ENCODE measurements at regions not wholly inside any gene's neighbourhood (a gene's known extent, or its start where the extent isn't known, plus 50 kb on each side); places are given as distances from the start of the nearest gene placed in this dataset.

DNA sequence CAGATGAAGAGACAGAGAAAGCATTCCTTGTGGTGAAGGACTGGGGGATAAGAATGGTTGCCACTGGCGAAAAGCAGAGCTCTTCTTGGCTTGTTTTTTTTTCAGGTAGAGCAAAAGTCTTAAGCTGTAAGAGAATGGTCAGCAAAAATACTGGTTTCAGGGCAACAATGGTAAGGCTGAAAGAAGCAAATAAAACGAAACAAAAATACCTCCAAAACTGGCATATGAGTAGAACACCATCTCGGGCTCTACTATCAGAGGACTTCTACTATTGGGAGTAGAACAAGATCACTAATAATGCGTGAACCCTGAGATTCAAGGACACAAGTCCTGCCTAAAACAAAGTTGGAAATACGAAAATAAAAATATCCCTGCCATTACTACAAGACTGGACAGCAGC, 1823.2 kb upstream of the CDH6 start:
- ATAC-seq (ENCODE audit: insufficient number of reproducible peaks, low FRiP score, low read depth), result no peak
- TF ChIP-seq, protein P1, sequence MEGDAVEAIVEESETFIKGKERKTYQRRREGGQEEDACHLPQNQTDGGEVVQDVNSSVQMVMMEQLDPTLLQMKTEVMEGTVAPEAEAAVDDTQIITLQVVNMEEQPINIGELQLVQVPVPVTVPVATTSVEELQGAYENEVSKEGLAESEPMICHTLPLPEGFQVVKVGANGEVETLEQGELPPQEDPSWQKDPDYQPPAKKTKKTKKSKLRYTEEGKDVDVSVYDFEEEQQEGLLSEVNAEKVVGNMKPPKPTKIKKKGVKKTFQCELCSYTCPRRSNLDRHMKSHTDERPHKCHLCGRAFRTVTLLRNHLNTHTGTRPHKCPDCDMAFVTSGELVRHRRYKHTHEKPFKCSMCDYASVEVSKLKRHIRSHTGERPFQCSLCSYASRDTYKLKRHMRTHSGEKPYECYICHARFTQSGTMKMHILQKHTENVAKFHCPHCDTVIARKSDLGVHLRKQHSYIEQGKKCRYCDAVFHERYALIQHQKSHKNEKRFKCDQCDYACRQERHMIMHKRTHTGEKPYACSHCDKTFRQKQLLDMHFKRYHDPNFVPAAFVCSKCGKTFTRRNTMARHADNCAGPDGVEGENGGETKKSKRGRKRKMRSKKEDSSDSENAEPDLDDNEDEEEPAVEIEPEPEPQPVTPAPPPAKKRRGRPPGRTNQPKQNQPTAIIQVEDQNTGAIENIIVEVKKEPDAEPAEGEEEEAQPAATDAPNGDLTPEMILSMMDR (IDR thresholded peaks at IDR 0.05), result no peak

DNA sequence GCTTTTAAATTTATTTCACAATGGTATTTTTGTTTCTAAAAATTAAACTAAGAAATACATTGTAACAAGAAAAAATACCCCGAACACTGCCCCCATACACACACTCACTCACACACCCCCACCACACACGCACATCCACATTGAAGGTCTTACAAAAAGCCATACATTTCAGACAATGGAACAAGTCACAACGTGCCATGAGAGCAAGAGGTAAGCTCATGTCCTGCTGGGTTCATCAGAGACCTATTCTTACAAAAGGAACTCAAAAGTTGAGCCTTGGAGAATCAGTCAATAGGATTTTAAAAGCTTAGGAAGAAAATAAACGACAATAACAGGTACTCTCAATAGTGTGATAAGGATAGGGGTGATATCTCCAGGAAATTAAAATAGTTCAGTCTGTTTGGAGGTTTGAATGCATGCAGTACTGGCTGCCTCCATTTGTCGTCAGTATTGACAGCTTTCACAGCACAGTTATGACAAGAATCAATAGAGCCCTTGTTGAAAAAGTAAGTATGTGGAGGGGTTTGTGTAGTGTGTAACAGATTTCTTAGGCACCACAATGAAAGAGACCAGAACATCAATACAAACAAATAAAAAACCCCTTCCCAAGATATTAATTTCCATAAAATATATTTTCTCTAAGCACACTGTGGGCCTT, 1826.2 kb upstream of the CDH6 start:
- Histone ChIP-seq H3K9me3 (no peaks in the 10 kb centered on the region), H3K27me3 (replicated peaks; ENCODE audit: insufficient read depth) (no peaks in the 10 kb centered on the region), H3K4me1 (ENCODE audit: control insufficient read depth in 1 of 2, low read depth in 2 of 2) (no peaks in the 10 kb centered on the region), H3K36me3 (no peaks in the 10 kb centered on the region), H3K27ac (no peak overlapping the region), H3K4me3 (no peak overlapping the region)
- ATAC-seq (ENCODE audit: insufficient number of reproducible peaks, low FRiP score, low read depth), result no peak
- TF ChIP-seq, protein P1 (IDR thresholded peaks at IDR 0.05), result no peak
- DNase-seq (ENCODE audit: low spot score), result no peak

More for the DNA sequence above, 1823.2 kb upstream of the CDH6 start:
- no peak overlapping the region for H3K4me3 ChIP-seq
- H3K9me3 ChIP-seq, result no peaks in the 10 kb centered on the region
- no peak for DNase-seq (ENCODE audit: low spot score)
- H3K36me3 ChIP-seq, result no peaks in the 10 kb centered on the region
- no peak overlapping the region for H3K27ac ChIP-seq
- no peaks in the 10 kb centered on the region for H3K4me1 ChIP-seq (ENCODE audit: control insufficient read depth in 1 of 2, low read depth in 2 of 2)
- no peaks in the 10 kb centered on the region for H3K27me3 ChIP-seq (replicated peaks; ENCODE audit: insufficient read depth)

DNA sequence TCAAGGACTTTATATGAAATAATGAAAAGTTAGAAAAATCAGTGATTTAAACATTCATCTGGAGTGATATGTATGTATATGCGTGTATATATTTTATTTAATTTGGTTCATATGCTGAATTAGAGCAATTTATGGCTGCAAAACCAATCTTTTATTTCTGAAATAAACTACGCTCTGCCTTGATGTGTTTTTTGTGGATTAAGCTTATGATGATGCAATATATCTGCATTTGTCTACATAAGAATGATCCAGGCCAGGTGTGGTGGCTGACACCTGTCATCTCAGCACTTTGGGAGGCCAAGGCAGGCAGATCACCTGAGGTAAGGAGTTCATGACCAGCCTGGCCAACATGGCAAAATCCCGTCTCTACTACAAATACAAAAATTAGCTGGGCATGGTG, 1842.3 kb upstream of the CDH6 start:
- Histone ChIP-seq H3K27me3 (replicated peaks; ENCODE audit: insufficient read depth) (no peaks in the 10 kb centered on the region), H3K4me1 (ENCODE audit: control insufficient read depth in 1 of 2, low read depth in 2 of 2) (no peaks in the 10 kb centered on the region), H3K4me3 (no peak overlapping the region), H3K36me3 (no peaks in the 10 kb centered on the region), H3K27ac (no peak overlapping the region), H3K9me3 (no peaks in the 10 kb centered on the region)
- TF ChIP-seq, protein P1 (IDR thresholded peaks at IDR 0.05), result no peak
- ATAC-seq (ENCODE audit: insufficient number of reproducible peaks, low FRiP score, low read depth) (no peak), DNase-seq (ENCODE audit: low spot score) (no peak)

DNA sequence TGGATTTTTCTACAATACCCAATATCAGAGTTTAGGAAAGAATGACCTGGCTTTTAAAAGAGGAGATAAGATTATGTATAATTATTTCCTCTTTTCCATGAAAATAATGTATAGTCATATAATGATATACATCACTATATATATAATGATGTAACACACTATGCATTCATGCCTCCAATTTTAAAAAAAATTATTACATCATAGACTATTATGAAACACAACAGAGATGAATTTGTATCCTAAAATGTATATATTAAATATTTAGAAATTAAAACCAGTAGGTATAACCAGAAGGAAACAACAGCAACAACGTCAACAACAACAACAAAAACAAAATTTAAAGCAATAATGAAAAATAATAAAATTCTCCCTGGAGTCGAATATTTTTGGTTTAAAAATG, 1856.5 kb upstream of the CDH6 start:
- TF ChIP-seq, protein P1 (IDR thresholded peaks at IDR 0.05), result no peak
- H3K9me3 ChIP-seq, result no peaks in the 10 kb centered on the region
- no peaks in the 10 kb centered on the region for H3K27me3 ChIP-seq (replicated peaks; ENCODE audit: insufficient read depth)
- ATAC-seq (ENCODE audit: insufficient number of reproducible peaks, low FRiP score, low read depth) (no peak), DNase-seq (ENCODE audit: low spot score) (no peak)
- no peak overlapping the region for H3K4me3 ChIP-seq
- no peaks in the 10 kb centered on the region for H3K36me3 ChIP-seq
- H3K4me1 ChIP-seq (ENCODE audit: control insufficient read depth in 1 of 2, low read depth in 2 of 2), result no peaks in the 10 kb centered on the region
- H3K27ac ChIP-seq, result no peak overlapping the region

- no peak for ATAC-seq (ENCODE audit: insufficient number of reproducible peaks, low FRiP score, low read depth)
- H3K27ac ChIP-seq, result no peak overlapping the region
- no peak for DNase-seq (ENCODE audit: low spot score)
- TF ChIP-seq, protein P1 (IDR thresholded peaks at IDR 0.05), result no peak
- no peaks in the 10 kb centered on the region for H3K27me3 ChIP-seq (replicated peaks; ENCODE audit: insufficient read depth)
- no peaks in the 10 kb centered on the region for H3K4me1 ChIP-seq (ENCODE audit: control insufficient read depth in 1 of 2, low read depth in 2 of 2)
- no peaks in the 10 kb centered on the region for H3K36me3 ChIP-seq
- no peak overlapping the region for H3K4me3 ChIP-seq
- no peaks in the 10 kb centered on the region for H3K9me3 ChIP-seq
Measured at GRCh38 chr5:29321591-29321990, 1871.9 kb upstream of the CDH6 start.
